ENCODE measurements at regions not wholly inside any gene's neighbourhood (a gene's known extent, or its start where the extent isn't known, plus 50 kb on each side); places are given as distances from the start of the nearest gene placed in this dataset.

- TF ChIP-seq SUZ12 (IDR thresholded peaks at IDR 0.05) (no peak), BHLHE40 (IDR thresholded peaks at IDR 0.05; ENCODE audit: borderline replicate concordance) (no peak), ELF4 (IDR thresholded peaks at IDR 0.05) (no peak), FOXM1 (IDR thresholded peaks at IDR 0.05; ENCODE audit: borderline replicate concordance) (no peak), SP1 (IDR thresholded peaks at IDR 0.05) (no peak), FOXA1 (IDR thresholded peaks at IDR 0.05) (no peak), LEF1 (IDR thresholded peaks at IDR 0.05; ENCODE audit: borderline replicate concordance) (no peak), NFRKB (IDR thresholded peaks at IDR 0.05) (no peak), TARDBP (IDR thresholded peaks at IDR 0.05) (no peak), L3MBTL2 (conservative IDR thresholded peaks at IDR 0.05) (no peak), FOXK2 (IDR thresholded peaks at IDR 0.05) (no peak)
Measured at GRCh38 chr11:70721006-70721405, 322.7 kb downstream of the CTTN start.

All from HEK293T (cell line).